ENCODE measurements at regions not wholly inside any gene's neighbourhood (a gene's known extent, or its start where the extent isn't known, plus 50 kb on each side); places are given as distances from the start of the nearest gene placed in this dataset.

GRCh38 chr5:58911270-58911669, 328.4 kb downstream of the RAB3C start:
- no peak for TF ChIP-seq MYC (IDR thresholded peaks at IDR 0.05; ENCODE audit: low read depth, low read length)
- no peak overlapping the region for H3K4me3 ChIP-seq (ENCODE audit: low read depth, low read length)
- DNase-seq (ENCODE audit: low read depth), result no peak

- DNase-seq (ENCODE audit: low read depth), result peak; percentile 28
- no peak for TF ChIP-seq CTCF (IDR thresholded peaks at IDR 0.05; ENCODE audit: low read depth, low read length)
- TF ChIP-seq POLR2A (IDR thresholded peaks at IDR 0.05; ENCODE audit: extremely low read depth, insufficient read length), result no peak
- no peak for TF ChIP-seq MAX (IDR thresholded peaks at IDR 0.05; ENCODE audit: low read depth, low read length)
- TF ChIP-seq MYC (IDR thresholded peaks at IDR 0.05; ENCODE audit: low read depth, low read length), result no peak
- no peak overlapping the region for H3K4me3 ChIP-seq (ENCODE audit: low read depth, low read length)
Measured at GRCh38 chr5:58912116-58912515, 329.2 kb downstream of the RAB3C start.

DNA sequence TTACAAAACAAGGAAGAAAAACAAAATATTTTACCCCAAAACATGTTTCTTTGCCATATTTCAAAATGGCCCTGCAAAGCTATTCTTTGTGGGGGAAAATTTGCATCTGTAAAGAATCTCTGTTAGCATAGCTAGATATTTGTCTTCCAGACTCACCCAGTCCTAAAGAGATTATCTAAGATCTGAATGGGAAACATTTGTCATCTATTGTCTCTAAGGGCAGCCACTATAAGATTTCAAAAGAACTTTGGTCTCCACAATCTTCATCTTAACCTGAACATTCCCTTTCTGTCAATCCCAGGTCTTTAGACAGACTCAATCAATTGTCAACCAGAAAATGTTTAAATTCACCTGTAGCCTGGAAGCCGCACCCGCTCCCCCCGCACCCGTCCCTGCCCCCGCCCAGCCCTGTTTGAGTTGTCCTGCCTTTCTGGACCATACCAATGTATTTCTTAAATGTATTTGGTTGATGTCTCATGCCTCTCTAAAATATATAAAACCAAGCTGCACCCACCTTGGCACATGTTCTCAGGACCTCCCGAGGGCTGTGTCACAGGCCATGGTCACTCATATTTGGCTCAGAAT, 330.6 kb downstream of the RAB3C start:
- TF ChIP-seq MYC (IDR thresholded peaks at IDR 0.05; ENCODE audit: low read depth, low read length), result no peak
- TF ChIP-seq POLR2A (IDR thresholded peaks at IDR 0.05; ENCODE audit: extremely low read depth, insufficient read length), result no peak
- no peak for TF ChIP-seq CTCF (IDR thresholded peaks at IDR 0.05; ENCODE audit: low read depth, low read length)
- TF ChIP-seq MAX (IDR thresholded peaks at IDR 0.05; ENCODE audit: low read depth, low read length), result no peak
- no peak for DNase-seq (ENCODE audit: low read depth)
- no peak overlapping the region for H3K4me3 ChIP-seq (ENCODE audit: low read depth, low read length)

- no peak for TF ChIP-seq MAX (IDR thresholded peaks at IDR 0.05; ENCODE audit: low read depth, low read length)
- TF ChIP-seq POLR2A (IDR thresholded peaks at IDR 0.05; ENCODE audit: extremely low read depth, insufficient read length), result no peak
- TF ChIP-seq CTCF (IDR thresholded peaks at IDR 0.05; ENCODE audit: low read depth, low read length), result no peak
- no peak overlapping the region for H3K4me3 ChIP-seq (ENCODE audit: low read depth, low read length)
- no peak for DNase-seq (ENCODE audit: low read depth)
Measured at GRCh38 chr5:58918021-58918729, 335.3 kb downstream of the RAB3C start.
